Mesenchymal stem cell (in vitro differentiated cells and primary cell): ENCODE measurements at regions not wholly inside any gene's neighbourhood (a gene's known extent, or its start where the extent isn't known, plus 50 kb on each side); places are given as distances from the start of the nearest gene placed in this dataset.
"Not testable (repeated sequence)": the region's sequence is repeated elsewhere in the genome, so short reads cannot be mapped to it uniquely, and the experiment has no call there.

Experiments
- DNase-seq: peaks from one replicate; pipeline ENCODE4 v3.0.0-alpha.2; 2013
- H2AFZ ChIP-seq: one replicate; pipeline ENCODE4 v1.6.1; 2013; ENCODE audit warnings: low read depth, mild to moderate bottlenecking, control low read depth, inconsistent platforms, low read length, moderate library complexity
- H2AK5ac ChIP-seq: 2 replicates; pipeline ENCODE4 v1.6.1; 2013; ENCODE audit warnings: low read length, moderate library complexity, mild to moderate bottlenecking, inconsistent platforms; ENCODE audit not compliant: severe bottlenecking
- H2BK120ac ChIP-seq: one replicate; pipeline ENCODE4 v1.6.1; 2013; ENCODE audit warnings: low read depth, mild to moderate bottlenecking, inconsistent platforms, low read length, moderate library complexity
- H2BK12ac ChIP-seq, 2 experiments: one replicate each; pipeline ENCODE4 v1.6.1; 2013; ENCODE audit warnings: inconsistent platforms in 2 of 2, low read length in 2 of 2, mild to moderate bottlenecking in 2 of 2, moderate library complexity in 2 of 2, control low read depth in 1 of 2
- H2BK15ac ChIP-seq: one replicate; pipeline ENCODE4 v1.6.1; 2013; ENCODE audit warnings: mild to moderate bottlenecking, low read depth, inconsistent platforms; ENCODE audit not compliant: poor library complexity, severe bottlenecking
- H2BK5ac ChIP-seq: 2 replicates; pipeline ENCODE4 v1.6.1; 2013; ENCODE audit warnings: low read depth, mild to moderate bottlenecking, low read length, control low read depth, inconsistent platforms; ENCODE audit not compliant: poor library complexity, severe bottlenecking
- H3K14ac ChIP-seq, 2 experiments: one replicate each; pipeline ENCODE4 v1.6.1; 2013; ENCODE audit warnings: inconsistent platforms in 2 of 2, low read length in 2 of 2, control low read depth in 1 of 2, mild to moderate bottlenecking in 1 of 2, moderate library complexity in 1 of 2
- H3K18ac ChIP-seq, 2 experiments: one replicate each; pipeline ENCODE4 v1.6.1; 2013; ENCODE audit warnings: inconsistent platforms in 2 of 2, low read length in 2 of 2, control low read depth in 1 of 2, low read depth in 1 of 2, mild to moderate bottlenecking in 1 of 2
- H3K23ac ChIP-seq, 2 experiments: one replicate each; pipeline ENCODE4 v1.6.1; 2013; ENCODE audit warnings: inconsistent platforms in 2 of 2, low read length in 2 of 2, mild to moderate bottlenecking in 2 of 2, moderate library complexity in 2 of 2, control low read depth in 1 of 2
- H3K27ac ChIP-seq: 2 replicates; pipeline ENCODE4 v1.5.1; 2013; ENCODE audit warnings: mild to moderate bottlenecking, moderate library complexity, low read length, control low read depth, inconsistent platforms; ENCODE audit not compliant: poor library complexity, severe bottlenecking
- H3K27me3 ChIP-seq, 2 experiments: 2 replicates each; pipeline versions ENCODE4 v1.6.1 to v1.7.0; 2013; ENCODE audit warnings: low read length in 2 of 2, mild to moderate bottlenecking in 2 of 2, moderate library complexity in 2 of 2, control low read depth in 1 of 2, inconsistent platforms in 1 of 2; ENCODE audit not compliant: control insufficient read depth in 1 of 2, insufficient read depth in 1 of 2
- H3K36me3 ChIP-seq, 2 experiments: 2 replicates each; pipeline versions ENCODE4 v1.6.1 to v1.7.0; 2013; ENCODE audit warnings: low read length in 2 of 2, control low read depth in 1 of 2, inconsistent platforms in 1 of 2, low read depth in 1 of 2, mild to moderate bottlenecking in 1 of 2; ENCODE audit not compliant: insufficient read depth in 2 of 2, control insufficient read depth in 1 of 2
- H3K4ac ChIP-seq, 2 experiments: one replicate each; pipeline ENCODE4 v1.6.1; 2013; ENCODE audit warnings: inconsistent platforms in 2 of 2, low read length in 2 of 2, mild to moderate bottlenecking in 2 of 2, moderate library complexity in 2 of 2, control low read depth in 1 of 2, low read depth in 1 of 2
- H3K4me1 ChIP-seq: 2 replicates; pipeline ENCODE4 v1.6.1; 2013; ENCODE audit warnings: low read depth, low read length, control low read depth; ENCODE audit not compliant: control insufficient read depth, insufficient read depth
- H3K4me2 ChIP-seq: 2 replicates; pipeline ENCODE4 v1.6.1; 2013; ENCODE audit warnings: low read length, mild to moderate bottlenecking, inconsistent platforms; ENCODE audit not compliant: poor library complexity, severe bottlenecking
- H3K4me3 ChIP-seq, 2 experiments: 2 replicates each; pipeline versions ENCODE4 v1.5.1 to v1.7.0; 2013; ENCODE audit warnings: low read length in 2 of 2, mild to moderate bottlenecking in 2 of 2, control low read depth in 1 of 2, low read depth in 1 of 2; ENCODE audit not compliant: insufficient read depth in 1 of 2
- H3K79me1 ChIP-seq: replicated peaks from 2 replicates; pipeline ENCODE4 v1.6.1; 2013; ENCODE audit warnings: mild to moderate bottlenecking, control low read depth, low read length, inconsistent platforms; ENCODE audit not compliant: poor library complexity, severe bottlenecking
- H3K9ac ChIP-seq: 2 replicates; pipeline ENCODE4 v1.7.0; 2013; ENCODE audit warnings: mild to moderate bottlenecking, low read length, moderate library complexity
- H3K9me3 ChIP-seq: 2 replicates; pipeline ENCODE4 v1.7.0; 2013; ENCODE audit warnings: mild to moderate bottlenecking, low read length; ENCODE audit not compliant: control insufficient read depth
- H4K8ac ChIP-seq: one replicate; pipeline ENCODE4 v1.6.1; 2013; ENCODE audit warnings: inconsistent platforms, mild to moderate bottlenecking, low read length, moderate library complexity
- H4K91ac ChIP-seq: one replicate; pipeline ENCODE4 v1.6.1; 2013; ENCODE audit warnings: mild to moderate bottlenecking, low read length, inconsistent platforms
- WGBS: methylation state at CpG from one replicate; pipeline ENCODE4 v1.1.7; 2013; ENCODE audit warnings: mixed read lengths; 5-methylcytosine and 5-hydroxymethylcytosine counted together

DNA sequence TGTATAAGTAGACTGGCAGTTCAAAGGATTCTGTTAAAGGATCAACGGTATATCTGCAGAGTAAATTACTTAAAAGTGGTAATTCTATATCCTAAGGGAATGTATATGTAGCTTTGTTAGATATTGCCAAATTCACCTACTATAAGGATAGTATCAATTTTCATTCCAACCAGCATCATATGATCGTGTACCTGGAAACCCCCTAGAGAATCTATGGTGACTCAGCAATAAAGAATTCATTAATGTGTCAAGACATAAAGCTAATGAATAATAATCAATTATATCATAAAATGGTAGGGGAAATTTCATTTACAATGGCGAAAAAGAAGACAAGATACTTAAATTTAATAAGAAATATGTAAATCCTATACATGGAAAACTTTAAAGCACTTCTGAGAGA, 234.1 kb upstream of the ACTBL2 start:
- no peak for DNase-seq
- Histone ChIP-seq H2BK5ac (no peak overlapping the region), H4K8ac (no peak overlapping the region), H2AFZ (no peak overlapping the region), H3K27me3 (no peaks in the 10 kb centered on the region), H2BK12ac (no peak overlapping the region), H3K4me3 (no peak overlapping the region), H3K27ac (no peak overlapping the region), H2BK15ac (no peak overlapping the region), H3K18ac (no peak overlapping the region), H3K9me3 (no peaks in the 10 kb centered on the region), H3K36me3 (no peaks in the 10 kb centered on the region), H3K4ac (no peak overlapping the region), H3K9ac (no peak overlapping the region), H3K4me2 (no peak overlapping the region), H2BK120ac (no peak overlapping the region), H4K91ac (no peak overlapping the region), H2AK5ac (no peak overlapping the region), H3K23ac (no peak overlapping the region), H3K14ac (no peak overlapping the region), H3K4me1 (peaks cover 3% of the 10 kb centered on the region), H3K79me1 (no peaks in the 10 kb centered on the region)
- no CpG with 5 or more reads among the region's 3 CpGs for WGBS

DNA sequence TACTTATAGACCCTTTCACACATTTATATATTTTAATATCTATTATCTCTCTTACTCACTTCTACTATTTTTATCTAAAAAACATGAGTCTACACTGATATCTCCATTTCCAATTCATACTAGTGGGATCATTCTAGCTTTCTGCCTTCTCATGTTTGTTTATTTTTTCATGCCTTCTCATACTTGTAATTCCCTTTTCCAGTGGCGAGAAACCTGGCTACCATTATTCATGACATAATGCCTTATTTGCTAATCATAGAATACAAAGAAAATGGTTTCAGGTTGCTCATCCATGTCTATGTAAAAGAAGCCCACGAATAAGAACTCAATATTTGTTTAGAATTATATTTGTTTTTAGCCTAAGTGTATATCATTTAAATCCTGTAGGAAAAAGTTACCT, 232.7 kb upstream of the ACTBL2 start:
- H3K79me1 ChIP-seq = no peaks in the 10 kb centered on the region
- H2AK5ac ChIP-seq = no peak overlapping the region
- H3K36me3 ChIP-seq = no peaks in the 10 kb centered on the region
- H3K4me3 ChIP-seq = no peak overlapping the region
- H3K27me3 ChIP-seq = no peaks in the 10 kb centered on the region
- no peak overlapping the region for H2BK120ac ChIP-seq
- no peak overlapping the region for H2BK15ac ChIP-seq
- H2BK12ac ChIP-seq = no peak overlapping the region
- no peak overlapping the region for H3K9ac ChIP-seq
- no peak overlapping the region for H2AFZ ChIP-seq
- H3K9me3 ChIP-seq = no peaks in the 10 kb centered on the region
- no peak overlapping the region for H3K4me2 ChIP-seq
- no peaks in the 10 kb centered on the region for H3K4me1 ChIP-seq
- H3K18ac ChIP-seq = no peak overlapping the region
- H3K23ac ChIP-seq = no peak overlapping the region
- no peak overlapping the region for H3K14ac ChIP-seq
- no peak for DNase-seq
- no peak overlapping the region for H3K27ac ChIP-seq
- H4K8ac ChIP-seq = no peak overlapping the region
- H2BK5ac ChIP-seq = no peak overlapping the region
- H4K91ac ChIP-seq = no peak overlapping the region
- WGBS = no CpG with 5 or more reads among the region's 2 CpGs
- no peak overlapping the region for H3K4ac ChIP-seq

DNA sequence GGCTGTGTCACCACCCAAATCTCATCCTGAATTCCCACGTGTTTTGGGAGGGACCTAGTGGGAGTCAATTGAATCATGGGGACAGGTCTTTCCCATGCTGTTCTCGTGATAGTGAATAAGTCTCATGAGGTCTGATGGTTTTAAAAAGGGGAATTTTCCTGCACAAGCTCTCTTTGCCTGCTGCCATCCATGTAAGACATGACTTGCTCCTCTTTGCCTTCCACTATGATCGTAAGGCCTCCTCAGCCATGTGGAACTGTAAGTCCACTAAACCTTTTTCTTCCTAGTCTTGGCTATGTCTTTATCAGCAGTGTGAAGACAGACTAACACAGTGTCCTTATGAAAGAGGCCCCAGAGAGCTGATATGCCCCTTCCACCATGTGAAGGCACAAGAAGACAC, 230.9 kb upstream of the ACTBL2 start:
- not testable (repeated sequence) for H3K4ac ChIP-seq, H2BK12ac ChIP-seq, H4K8ac ChIP-seq, H2BK120ac ChIP-seq, H3K18ac ChIP-seq, H3K36me3 ChIP-seq, H3K27ac ChIP-seq, H3K4me2 ChIP-seq, H3K27me3 ChIP-seq, H2AK5ac ChIP-seq, H3K4me1 ChIP-seq, H3K79me1 ChIP-seq, H3K9ac ChIP-seq, H3K4me3 ChIP-seq, H4K91ac ChIP-seq, H2BK5ac ChIP-seq, H2BK15ac ChIP-seq, H2AFZ ChIP-seq, H3K9me3 ChIP-seq, H3K14ac ChIP-seq, DNase-seq, H3K23ac ChIP-seq
- WGBS = 92% methylated on average over 3 of the region's 3 CpGs

DNA sequence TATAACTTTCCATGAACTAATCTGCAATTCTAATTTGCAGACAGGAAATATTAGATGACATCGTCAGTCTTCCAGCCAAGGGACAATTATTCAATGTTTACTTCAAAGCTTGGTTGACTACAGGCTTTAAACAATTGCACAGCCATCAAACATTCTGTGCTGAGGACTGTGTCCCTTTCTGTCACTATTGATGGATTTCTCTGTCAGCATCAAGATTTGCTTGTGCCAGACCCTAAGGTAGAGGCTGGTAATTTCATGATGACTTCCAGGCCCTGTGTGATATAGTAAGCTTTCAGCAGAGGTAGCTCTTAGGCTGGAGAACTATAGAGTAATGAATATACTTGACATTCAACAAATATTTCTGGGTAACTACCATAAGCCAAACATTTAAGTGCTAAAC, 229.3 kb upstream of the ACTBL2 start:
- Histone ChIP-seq H2BK5ac (no peak overlapping the region), H3K36me3 (no peaks in the 10 kb centered on the region), H3K4me2 (no peak overlapping the region), H3K27me3 (no peaks in the 10 kb centered on the region), H3K4ac (no peak overlapping the region), H3K9me3 (no peaks in the 10 kb centered on the region), H2BK12ac (no peak overlapping the region), H3K14ac (no peak overlapping the region), H3K4me3 (no peak overlapping the region), H3K27ac (no peak overlapping the region), H3K4me1 (no peaks in the 10 kb centered on the region), H3K9ac (no peak overlapping the region), H2AK5ac (no peak overlapping the region), H4K8ac (no peak overlapping the region), H4K91ac (no peak overlapping the region), H2AFZ (no peak overlapping the region), H3K23ac (no peak overlapping the region), H3K18ac (no peak overlapping the region), H2BK15ac (no peak overlapping the region), H2BK120ac (no peak overlapping the region), H3K79me1 (no peaks in the 10 kb centered on the region)
- DNase-seq = no peak
- 50% methylated on average over 1 of the region's 1 CpG for WGBS
